ENCODE measurements at regions not wholly inside any gene's neighbourhood (a gene's known extent, or its start where the extent isn't known, plus 50 kb on each side); places are given as distances from the start of the nearest gene placed in this dataset.

DNA sequence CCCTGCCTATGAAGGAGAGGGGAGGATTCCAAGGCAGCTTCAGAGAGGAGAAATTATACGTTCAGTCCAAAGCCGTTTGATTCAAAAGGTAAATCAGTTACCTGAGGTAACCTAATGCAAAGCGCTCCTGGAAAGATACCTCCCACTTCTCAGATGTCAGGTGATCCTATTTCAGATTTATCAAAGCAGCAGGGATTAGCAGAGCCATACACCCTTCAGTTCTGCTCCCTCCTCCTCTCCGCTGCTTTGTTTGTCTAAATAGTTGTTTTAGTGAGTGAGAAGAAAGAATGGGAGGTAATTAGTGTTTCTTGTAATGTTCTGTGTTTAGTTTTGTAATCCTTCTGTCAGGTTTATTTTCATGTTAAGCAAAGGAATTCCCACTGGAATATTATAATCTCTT, 81.1 kb downstream of the SOX14 start:
- TF ChIP-seq ESRRG (CRISPR knock-in tag; IDR thresholded peaks at IDR 0.05), result no peak
- no peak for TF ChIP-seq BACH2 (CRISPR knock-in tag; IDR thresholded peaks at IDR 0.05; ENCODE audit: borderline replicate concordance)
- TF ChIP-seq, protein P1, sequence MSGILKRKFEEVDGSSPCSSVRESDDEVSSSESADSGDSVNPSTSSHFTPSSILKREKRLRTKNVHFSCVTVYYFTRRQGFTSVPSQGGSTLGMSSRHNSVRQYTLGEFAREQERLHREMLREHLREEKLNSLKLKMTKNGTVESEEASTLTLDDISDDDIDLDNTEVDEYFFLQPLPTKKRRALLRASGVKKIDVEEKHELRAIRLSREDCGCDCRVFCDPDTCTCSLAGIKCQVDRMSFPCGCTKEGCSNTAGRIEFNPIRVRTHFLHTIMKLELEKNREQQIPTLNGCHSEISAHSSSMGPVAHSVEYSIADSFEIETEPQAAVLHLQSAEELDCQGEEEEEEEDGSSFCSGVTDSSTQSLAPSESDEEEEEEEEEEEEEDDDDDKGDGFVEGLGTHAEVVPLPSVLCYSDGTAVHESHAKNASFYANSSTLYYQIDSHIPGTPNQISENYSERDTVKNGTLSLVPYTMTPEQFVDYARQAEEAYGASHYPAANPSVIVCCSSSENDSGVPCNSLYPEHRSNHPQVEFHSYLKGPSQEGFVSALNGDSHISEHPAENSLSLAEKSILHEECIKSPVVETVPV (CRISPR knock-in tag; IDR thresholded peaks at IDR 0.05), result no peak
- no peak for TF ChIP-seq ISL1 (CRISPR knock-in tag; IDR thresholded peaks at IDR 0.05)
- ATAC-seq, result no peak

DNA sequence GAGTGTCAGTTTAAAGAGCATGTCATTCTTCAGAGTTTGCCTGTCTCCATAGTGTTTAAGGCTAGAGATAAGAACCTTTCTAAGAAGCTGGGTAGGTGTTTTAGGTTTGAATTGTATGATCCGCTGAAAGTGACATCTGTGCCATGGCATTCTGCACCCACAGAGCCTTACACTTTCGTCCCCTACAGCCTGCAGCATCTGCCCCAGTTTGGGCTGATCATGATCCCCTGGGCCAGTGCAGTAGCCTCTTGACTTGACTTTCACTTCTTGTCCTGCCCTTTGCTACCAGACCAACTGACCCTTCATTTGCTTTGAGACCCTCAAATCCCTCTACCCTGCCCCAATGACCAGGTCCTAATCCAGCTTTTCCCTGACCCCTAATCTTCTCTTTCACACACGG, 81.6 kb downstream of the SOX14 start:
- TF ChIP-seq, protein P1 (CRISPR knock-in tag; IDR thresholded peaks at IDR 0.05), result no peak
- no peak for TF ChIP-seq ZC3H10 (CRISPR knock-in tag; IDR thresholded peaks at IDR 0.05)
- TF ChIP-seq TCF4 (CRISPR knock-in tag; IDR thresholded peaks at IDR 0.05; ENCODE audit: borderline replicate concordance), result no peak
- TF ChIP-seq ARNTL (CRISPR knock-in tag; IDR thresholded peaks at IDR 0.05; ENCODE audit: borderline replicate concordance, low read depth), result no peak
- TF ChIP-seq, protein P2, sequence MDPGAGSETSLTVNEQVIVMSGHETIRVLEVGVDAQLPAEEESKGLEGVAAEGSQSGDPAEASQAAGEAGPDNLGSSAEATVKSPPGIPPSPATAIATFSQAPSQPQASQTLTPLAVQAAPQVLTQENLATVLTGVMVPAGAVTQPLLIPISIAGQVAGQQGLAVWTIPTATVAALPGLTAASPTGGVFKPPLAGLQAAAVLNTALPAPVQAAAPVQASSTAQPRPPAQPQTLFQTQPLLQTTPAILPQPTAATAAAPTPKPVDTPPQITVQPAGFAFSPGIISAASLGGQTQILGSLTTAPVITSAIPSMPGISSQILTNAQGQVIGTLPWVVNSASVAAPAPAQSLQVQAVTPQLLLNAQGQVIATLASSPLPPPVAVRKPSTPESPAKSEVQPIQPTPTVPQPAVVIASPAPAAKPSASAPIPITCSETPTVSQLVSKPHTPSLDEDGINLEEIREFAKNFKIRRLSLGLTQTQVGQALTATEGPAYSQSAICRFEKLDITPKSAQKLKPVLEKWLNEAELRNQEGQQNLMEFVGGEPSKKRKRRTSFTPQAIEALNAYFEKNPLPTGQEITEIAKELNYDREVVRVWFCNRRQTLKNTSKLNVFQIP (CRISPR knock-in tag; IDR thresholded peaks at IDR 0.05; ENCODE audit: borderline replicate concordance, low read depth), result no peak
- no peak for TF ChIP-seq RARB (CRISPR knock-in tag; IDR thresholded peaks at IDR 0.05)
- TF ChIP-seq, protein P3, sequence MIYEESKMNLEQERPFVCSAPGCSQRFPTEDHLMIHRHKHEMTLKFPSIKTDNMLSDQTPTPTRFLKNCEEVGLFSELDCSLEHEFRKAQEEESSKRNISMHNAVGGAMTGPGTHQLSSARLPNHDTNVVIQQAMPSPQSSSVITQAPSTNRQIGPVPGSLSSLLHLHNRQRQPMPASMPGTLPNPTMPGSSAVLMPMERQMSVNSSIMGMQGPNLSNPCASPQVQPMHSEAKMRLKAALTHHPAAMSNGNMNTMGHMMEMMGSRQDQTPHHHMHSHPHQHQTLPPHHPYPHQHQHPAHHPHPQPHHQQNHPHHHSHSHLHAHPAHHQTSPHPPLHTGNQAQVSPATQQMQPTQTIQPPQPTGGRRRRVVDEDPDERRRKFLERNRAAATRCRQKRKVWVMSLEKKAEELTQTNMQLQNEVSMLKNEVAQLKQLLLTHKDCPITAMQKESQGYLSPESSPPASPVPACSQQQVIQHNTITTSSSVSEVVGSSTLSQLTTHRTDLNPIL (CRISPR knock-in tag; IDR thresholded peaks at IDR 0.05; ENCODE audit: low read depth), result no peak
- no peak for TF ChIP-seq CSDC2 (CRISPR knock-in tag; IDR thresholded peaks at IDR 0.05)
- no peak for TF ChIP-seq ZFP30 (CRISPR knock-in tag; IDR thresholded peaks at IDR 0.05)
- no peak for TF ChIP-seq SNAI2 (CRISPR knock-in tag; IDR thresholded peaks at IDR 0.05)
- TF ChIP-seq ESRRG (CRISPR knock-in tag; IDR thresholded peaks at IDR 0.05), result no peak
- no peak for TF ChIP-seq GLIS3 (CRISPR knock-in tag; IDR thresholded peaks at IDR 0.05)
- ATAC-seq, result no peak

DNA sequence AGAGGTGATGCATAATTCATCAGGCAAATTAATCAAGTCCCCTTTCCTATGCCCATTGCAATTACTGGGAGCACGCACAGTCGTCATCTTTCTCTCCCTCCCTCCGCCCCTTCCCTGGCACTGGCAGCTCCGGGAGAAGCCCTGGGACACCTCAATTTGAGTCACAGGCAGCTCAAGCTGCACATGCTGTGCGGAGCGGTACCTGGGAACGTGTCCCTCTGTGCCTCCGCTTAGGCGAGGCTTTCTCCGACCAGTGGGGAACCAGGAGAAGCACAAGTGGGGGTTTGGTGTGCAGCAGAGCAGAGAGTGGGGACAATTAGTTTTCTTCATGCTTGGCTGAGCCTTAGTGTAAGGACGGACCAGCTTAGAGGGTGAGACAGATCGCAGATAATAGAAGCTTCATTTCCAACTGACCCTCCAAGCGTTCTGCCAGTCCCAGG, 88.3 kb downstream of the SOX14 start:
- TF ChIP-seq SNAI2 (CRISPR knock-in tag; IDR thresholded peaks at IDR 0.05), result no peak
- TF ChIP-seq BACH2 (CRISPR knock-in tag; IDR thresholded peaks at IDR 0.05; ENCODE audit: borderline replicate concordance), result no peak
- TF ChIP-seq ZFP30 (CRISPR knock-in tag; IDR thresholded peaks at IDR 0.05), result no peak
- TF ChIP-seq CSDC2 (CRISPR knock-in tag; IDR thresholded peaks at IDR 0.05), result no peak
- TF ChIP-seq TOX (CRISPR knock-in tag; IDR thresholded peaks at IDR 0.05; ENCODE audit: borderline replicate concordance), result no peak
- no peak for TF ChIP-seq PATZ1 (CRISPR knock-in tag; IDR thresholded peaks at IDR 0.05; ENCODE audit: borderline replicate concordance)
- TF ChIP-seq TSHZ2 (CRISPR knock-in tag; IDR thresholded peaks at IDR 0.05), result no peak
- TF ChIP-seq, protein P2 (CRISPR knock-in tag; IDR thresholded peaks at IDR 0.05; ENCODE audit: borderline replicate concordance, low read depth), result no peak
- TF ChIP-seq ZNF70 (CRISPR knock-in tag; IDR thresholded peaks at IDR 0.05), result no peak
- TF ChIP-seq ZNF565 (CRISPR knock-in tag; conservative IDR thresholded peaks at IDR 0.05; ENCODE audit: low read depth), result no peak
- no peak for TF ChIP-seq ZNF8 (CRISPR knock-in tag; IDR thresholded peaks at IDR 0.05)
- TF ChIP-seq ARNTL (CRISPR knock-in tag; IDR thresholded peaks at IDR 0.05; ENCODE audit: borderline replicate concordance, low read depth), result no peak
- TF ChIP-seq, protein P3 (CRISPR knock-in tag; IDR thresholded peaks at IDR 0.05; ENCODE audit: low read depth), result no peak
- ATAC-seq, result no peak

All from SK-N-SH treated with all-trans-retinoic acid at 6 μM for 48 hours (cell line).